Caco-2 (cell line): ENCODE measurements at regions not wholly inside any gene's neighbourhood (a gene's known extent, or its start where the extent isn't known, plus 50 kb on each side); places are given as distances from the start of the nearest gene placed in this dataset.

Experiments used
- BruUV-seq: library from RNA; stranded (reverse); fragments of 400-500 nt; replicated peaks from 2 replicates; lab custom pipeline; 2021; lab: Mats Ljungman, UMichigan
- CTCF ChIA-PET: fragments of 300-600 bp; sonication (Branson Sonifier 250); formaldehyde crosslinking; loops from one replicate; lab custom pipeline; 2022; ENCODE audit warnings: antibody characterized with exemption; lab: Charles Lee
- POLR2A ChIA-PET: fragments of 300-600 bp; sonication (Branson Sonifier 250); formaldehyde crosslinking; loops from one replicate; lab custom pipeline; 2022; ENCODE audit warnings: antibody characterized with exemption; lab: Charles Lee
- DNase-seq, 2 experiments: peaks; one replicate each; pipeline versions ENCODE4 v3.0.0 to v3.0.0-alpha.2; 2020 to 2022
- H3K27me3 ChIP-seq: replicated peaks from 2 replicates; pipeline ENCODE4 v1.6.0; 2011; ENCODE audit warnings: low read length; ENCODE audit not compliant: control insufficient read depth, insufficient read depth
- H3K36me3 ChIP-seq: 2 replicates; pipeline ENCODE4 v1.5.1; 2011; ENCODE audit warnings: low read length; ENCODE audit not compliant: control insufficient read depth, insufficient read depth
- H3K4me1 ChIP-seq: fragments of 250-450 bp; sonication (Bioruptor Pico); 2 replicates; pipeline ENCODE4 v1.5.1; 2020; ENCODE audit warnings: mild to moderate bottlenecking
- H3K4me3 ChIP-seq: 2 replicates; pipeline ENCODE4 v1.5.1; 2011; ENCODE audit warnings: low read depth, mild to moderate bottlenecking, control low read depth, low read length
- H3K9me3 ChIP-seq: fragments of 250-450 bp; sonication (Bioruptor Pico); 2 replicates; pipeline ENCODE4 v1.5.1; 2020; ENCODE audit warnings: mild to moderate bottlenecking, moderate library complexity
- H3K27ac Mint-ChIP-seq: one replicate; pipeline ENCODE4 v1.8.0; 2022; ENCODE audit warnings: mixed read lengths; ENCODE audit not compliant: unreplicated experiment
- H3K27me3 Mint-ChIP-seq: one replicate; pipeline ENCODE4 v1.8.0; 2022; ENCODE audit warnings: mixed read lengths; ENCODE audit not compliant: insufficient read depth, unreplicated experiment
- H3K36me3 Mint-ChIP-seq: one replicate; pipeline ENCODE4 v1.8.0; 2022; ENCODE audit warnings: mild to moderate bottlenecking, mixed read lengths; ENCODE audit not compliant: insufficient read depth, unreplicated experiment
- H3K4me1 Mint-ChIP-seq: one replicate; pipeline ENCODE4 v1.8.0; 2022; ENCODE audit warnings: low read depth, mixed read lengths; ENCODE audit not compliant: unreplicated experiment
- H3K4me3 Mint-ChIP-seq: one replicate; pipeline ENCODE4 v1.8.0; 2022; ENCODE audit warnings: mild to moderate bottlenecking, moderate library complexity, mixed read lengths; ENCODE audit not compliant: unreplicated experiment
- H3K9me3 Mint-ChIP-seq: one replicate; pipeline ENCODE4 v1.8.0; 2022; ENCODE audit warnings: mixed read lengths; ENCODE audit not compliant: unreplicated experiment
- CTCF ChIP-seq, 2 experiments: fragments of 200-600 bp in 1 of 2; IDR thresholded peaks; 1 replicate in 1 of 2; 2 replicates in 1 of 2; pipeline versions ENCODE4 v1.5.1 to v1.8.0; 2011 to 2022; ENCODE audit warnings: antibody characterized with exemption in 1 of 2, control low read depth in 1 of 2, inconsistent platforms in 1 of 2, low read depth in 1 of 2, low read length in 1 of 2, mild to moderate bottlenecking in 1 of 2, moderate library complexity in 1 of 2; ENCODE audit not compliant: insufficient read depth in 1 of 2, severe bottlenecking in 1 of 2, unreplicated experiment in 1 of 2
- intact Hi-C: fragments of 100-400 bp; cut with micrococcal nuclease; formaldehyde crosslinking; loops from one replicate; pipeline ENCODE4 v1.10.0; 2022; ENCODE audit not compliant: unreplicated experiment

GRCh38 chr9:26310294-26310693 is 582.3 kb downstream of the CAAP1 start:
- intact Hi-C loops: no loop called here

GRCh38 chr9:26308328-26308727 is 584.3 kb downstream of the CAAP1 start:
- intact Hi-C loops: no loop called here
- no peak for DNase-seq
- ChIA-PET CTCF (no interaction called here), POLR2A (no interaction called here)
- no peak for TF ChIP-seq CTCF (IDR thresholded peaks at IDR 0.05; ENCODE audit: insufficient read depth in 1 of 2, low read depth in 1 of 2, low read length in 1 of 2, severe bottlenecking in 1 of 2, unreplicated experiment in 1 of 2)
- no peaks in the 10 kb centered on the region for H3K36me3 ChIP-seq
- H3K4me3 ChIP-seq: no peak overlapping the region
- BruUV-seq: no TSS peak
- Mint-ChIP-seq H3K9me3 (no peaks in the 10 kb centered on the region), H3K27me3 (no peaks in the 10 kb centered on the region), H3K27ac (no peak overlapping the region), H3K36me3 (no peaks in the 10 kb centered on the region), H3K4me1 (no peaks in the 10 kb centered on the region), H3K4me3 (no peak overlapping the region)
- H3K9me3 ChIP-seq: no peaks in the 10 kb centered on the region
- no peaks in the 10 kb centered on the region for H3K27me3 ChIP-seq
- H3K4me1 ChIP-seq: no peaks in the 10 kb centered on the region

More at GRCh38 chr9:26310294-26310693, 582.3 kb downstream of the CAAP1 start:
- Mint-ChIP-seq H3K27ac (no peak overlapping the region), H3K4me3 (no peak overlapping the region), H3K4me1 (no peaks in the 10 kb centered on the region), H3K27me3 (no peaks in the 10 kb centered on the region), H3K36me3 (no peaks in the 10 kb centered on the region), H3K9me3 (no peaks in the 10 kb centered on the region)
- Histone ChIP-seq H3K4me3 (no peak overlapping the region), H3K4me1 (no peaks in the 10 kb centered on the region), H3K36me3 (no peaks in the 10 kb centered on the region), H3K9me3 (no peaks in the 10 kb centered on the region), H3K27me3 (no peaks in the 10 kb centered on the region)
- TF ChIP-seq CTCF (IDR thresholded peaks at IDR 0.05; ENCODE audit: insufficient read depth in 1 of 2, low read depth in 1 of 2, low read length in 1 of 2, severe bottlenecking in 1 of 2, unreplicated experiment in 1 of 2): no peak
- ChIA-PET CTCF (no interaction called here), POLR2A (no interaction called here)
- no peak for DNase-seq
- no TSS peak for BruUV-seq

- Mint-ChIP-seq H3K4me3 (no peak overlapping the region), H3K9me3 (no peaks in the 10 kb centered on the region), H3K4me1 (no peaks in the 10 kb centered on the region), H3K36me3 (no peaks in the 10 kb centered on the region), H3K27ac (no peak overlapping the region), H3K27me3 (no peaks in the 10 kb centered on the region)
- Histone ChIP-seq H3K36me3 (no peaks in the 10 kb centered on the region), H3K4me3 (no peak overlapping the region), H3K4me1 (no peaks in the 10 kb centered on the region), H3K27me3 (no peaks in the 10 kb centered on the region), H3K9me3 (no peaks in the 10 kb centered on the region)
- no TSS peak for BruUV-seq
- no peak for TF ChIP-seq CTCF (IDR thresholded peaks at IDR 0.05; ENCODE audit: insufficient read depth in 1 of 2, low read depth in 1 of 2, low read length in 1 of 2, severe bottlenecking in 1 of 2, unreplicated experiment in 1 of 2)
- CTCF ChIA-PET: no interaction called here
- POLR2A ChIA-PET: no interaction called here
- intact Hi-C loops: no loop called here
- no peak for DNase-seq
These were observed 590.9 kb downstream of the CAAP1 start for GRCh38 chr9:26301659-26302058.
